Stimulated activated CD4-positive, alpha-beta T cell treated with anti-CD3 and anti-CD28 coated beads, Interleukin-12 subunit alpha, Interleukin-12 subunit beta, amount 100 ng/mL, for 48 hours (primary cell): ENCODE measurements at regions not wholly inside any gene's neighbourhood (a gene's known extent, or its start where the extent isn't known, plus 50 kb on each side); places are given as distances from the start of the nearest gene placed in this dataset.
"Not testable (repeated sequence)": the region's sequence is repeated elsewhere in the genome, so short reads cannot be mapped to it uniquely, and the experiment has no call there.

ENCODE experiments used
- DNase-seq, 3 donors: peaks; one replicate each; pipeline ENCODE4 v3.0.0-alpha.2; 2020; ENCODE audit warnings: low read depth in 2 of 3, low spot score in 1 of 3

- DNase-seq, result not testable (repeated sequence)
Measured at GRCh38 chr20:40889266-40889665, 139.4 kb upstream of the TOP1 start.

DNA sequence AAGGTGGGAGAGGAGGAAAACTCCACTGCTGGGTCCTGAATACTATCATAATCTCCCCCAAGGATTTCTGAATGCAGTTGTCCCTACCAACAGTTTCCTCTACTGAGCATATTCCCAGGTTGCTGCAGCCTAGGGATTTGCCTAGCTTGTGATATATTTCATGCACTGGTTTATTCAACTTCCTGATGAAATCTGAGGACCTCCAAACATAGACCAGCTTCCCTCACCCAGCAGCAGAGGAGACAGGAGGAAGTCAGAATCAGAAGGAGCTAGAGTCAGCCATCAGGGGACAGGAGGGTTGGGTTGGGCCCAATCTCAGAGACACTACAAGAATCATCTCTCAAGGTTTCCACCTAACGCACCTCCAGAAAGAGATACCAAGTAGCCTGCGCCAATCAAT is 138.4 kb upstream of the TOP1 start:
- no peak for DNase-seq

DNA sequence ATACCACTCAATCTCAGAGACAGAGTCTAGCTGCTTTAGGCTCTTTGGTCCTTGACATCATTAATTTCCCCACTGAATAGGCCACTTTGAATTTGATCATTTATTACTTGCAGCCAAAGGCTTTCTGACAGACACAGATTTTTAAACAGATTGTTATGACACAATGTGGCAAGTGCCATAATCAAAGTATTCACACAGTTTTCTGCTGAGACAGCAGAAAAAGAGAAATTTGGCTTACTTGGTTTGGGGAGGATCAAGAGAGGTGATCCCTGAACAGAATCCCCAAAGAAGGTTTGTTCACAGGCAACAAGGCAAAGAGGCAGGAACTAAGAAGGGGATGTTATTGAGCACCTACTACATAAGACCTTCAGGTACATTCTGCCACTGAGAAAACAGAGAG is 138.0 kb upstream of the TOP1 start:
- DNase-seq, result no peak

DNA sequence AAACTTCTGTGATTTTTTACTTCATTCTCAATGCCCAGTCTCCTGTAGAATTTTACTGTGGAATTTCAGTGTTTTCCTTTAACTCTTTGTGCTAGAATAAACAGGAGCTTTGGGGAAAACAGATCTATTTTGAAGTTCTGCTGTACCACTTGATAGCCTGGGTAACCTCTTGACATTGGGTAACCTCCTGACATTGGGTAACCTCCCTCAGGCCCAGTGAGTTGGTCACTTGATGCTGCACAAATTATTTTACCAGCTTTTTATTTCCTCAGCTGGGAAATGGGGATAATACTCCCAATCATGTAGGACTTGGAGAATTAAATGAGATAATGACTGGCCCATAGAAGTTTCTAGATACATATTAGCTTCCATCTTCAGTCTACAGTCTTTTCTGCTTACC is 137.3 kb upstream of the TOP1 start:
- DNase-seq, result no peak

DNA sequence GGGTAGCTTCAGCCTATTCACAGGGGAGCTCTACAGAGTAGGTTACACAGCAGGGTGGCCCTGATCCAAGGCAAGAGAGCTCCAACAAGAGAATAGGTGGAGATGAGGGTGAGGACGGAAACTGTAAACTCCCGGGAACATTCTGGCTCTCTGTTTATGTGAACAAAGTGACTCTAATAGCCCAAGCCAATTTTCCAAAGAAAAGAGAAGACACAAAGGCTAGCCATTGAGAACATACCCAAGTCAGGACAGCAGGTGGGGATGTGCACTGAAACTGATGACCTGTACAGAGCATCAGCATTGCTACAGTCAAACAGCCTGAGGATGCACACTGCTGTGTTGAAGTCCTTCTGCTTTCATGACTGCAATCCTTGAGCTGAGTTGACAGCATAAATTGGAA is 136.0 kb upstream of the TOP1 start:
- no peak for DNase-seq

GRCh38 chr20:40893610-40894236 is 134.9 kb upstream of the TOP1 start:
- DNase-seq, result no peak

DNA sequence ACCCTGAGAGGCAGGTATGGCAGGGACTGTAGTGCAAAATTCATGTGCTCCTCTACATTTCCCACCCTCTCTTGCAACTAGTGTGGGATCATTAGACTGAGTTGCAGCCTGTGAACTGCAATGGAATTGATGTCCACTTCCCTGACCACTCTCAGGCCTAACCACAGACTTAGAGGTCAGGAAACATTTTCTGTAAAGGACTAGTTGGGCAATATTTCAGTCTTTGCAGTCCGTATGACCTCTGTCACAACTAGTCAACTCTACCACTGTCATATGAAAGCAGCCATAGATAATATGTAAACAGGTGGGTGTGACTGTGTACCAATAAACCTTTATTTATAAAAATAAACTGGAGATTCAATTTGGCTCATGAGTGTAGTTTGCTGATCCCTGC is 134.4 kb upstream of the TOP1 start:
- DNase-seq, result no peak

GRCh38 chr20:40895182-40895581 is 133.4 kb upstream of the TOP1 start:
- no peak for DNase-seq

DNA sequence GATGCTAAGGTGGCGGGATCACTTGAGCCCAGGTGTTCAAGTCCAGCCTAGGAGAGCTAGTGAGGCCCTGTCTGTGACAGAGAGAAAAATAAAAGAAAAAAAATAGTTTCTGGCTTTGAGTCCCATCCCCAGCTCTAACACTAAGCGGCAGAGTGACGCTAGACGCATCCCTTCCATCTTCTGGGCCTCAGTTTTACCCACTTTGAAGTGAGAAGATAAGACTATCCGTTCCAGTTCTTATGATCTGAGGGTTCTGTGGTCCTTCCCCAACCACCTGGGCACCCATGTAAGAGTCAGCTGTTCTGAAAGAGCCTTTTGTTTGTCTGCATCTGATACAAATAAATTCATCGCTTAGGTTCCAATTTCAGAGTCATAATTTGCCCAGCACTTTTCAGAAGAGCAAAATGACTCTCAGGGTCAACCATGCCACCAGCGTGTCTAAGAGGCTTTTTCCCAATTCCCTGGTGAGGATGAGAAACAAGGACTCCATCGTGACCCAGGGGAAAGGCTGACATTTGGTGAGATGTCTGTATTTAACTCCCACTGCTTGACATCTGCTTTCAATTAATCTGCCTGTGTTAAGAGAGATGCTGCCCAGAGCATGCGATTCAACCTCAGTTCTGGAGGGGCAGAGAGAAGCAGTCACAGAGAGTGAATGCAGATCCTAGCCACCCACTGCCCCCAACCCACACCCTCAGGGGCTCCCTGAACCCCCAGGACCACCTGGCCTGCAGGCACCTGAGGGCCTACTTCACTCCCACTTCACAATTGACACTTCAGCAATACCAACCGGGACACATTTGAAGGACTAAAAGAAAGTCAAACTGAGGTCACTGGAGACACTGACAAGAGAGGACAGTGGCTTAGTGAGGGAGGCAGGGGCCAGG is 131.6 kb upstream of the TOP1 start:
- DNase-seq, result no peak

GRCh38 chr20:40899344-40899743 is 129.3 kb upstream of the TOP1 start:
- no peak for DNase-seq

GRCh38 chr20:40900666-40901215 is 127.9 kb upstream of the TOP1 start:
- DNase-seq, result no peak

DNA sequence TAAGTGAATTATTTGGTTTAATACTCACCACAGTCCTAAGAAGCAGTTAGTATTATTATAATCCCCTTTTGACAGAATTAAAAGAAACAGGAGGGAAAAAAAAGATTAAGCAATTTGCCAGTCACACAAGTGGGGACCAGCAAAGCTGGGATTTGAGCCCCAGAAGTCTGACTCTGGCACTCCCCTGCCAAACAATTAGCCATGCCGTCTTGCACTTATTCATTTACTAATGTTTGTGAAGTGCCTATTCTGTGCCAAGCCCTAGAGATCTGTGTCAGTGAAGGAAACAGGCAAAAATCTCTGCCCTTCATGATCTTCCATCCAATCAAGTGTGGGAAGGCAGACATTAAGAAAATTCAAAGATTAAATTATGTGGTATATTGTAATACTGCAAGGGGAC is 126.0 kb upstream of the TOP1 start:
- no peak for DNase-seq

DNA sequence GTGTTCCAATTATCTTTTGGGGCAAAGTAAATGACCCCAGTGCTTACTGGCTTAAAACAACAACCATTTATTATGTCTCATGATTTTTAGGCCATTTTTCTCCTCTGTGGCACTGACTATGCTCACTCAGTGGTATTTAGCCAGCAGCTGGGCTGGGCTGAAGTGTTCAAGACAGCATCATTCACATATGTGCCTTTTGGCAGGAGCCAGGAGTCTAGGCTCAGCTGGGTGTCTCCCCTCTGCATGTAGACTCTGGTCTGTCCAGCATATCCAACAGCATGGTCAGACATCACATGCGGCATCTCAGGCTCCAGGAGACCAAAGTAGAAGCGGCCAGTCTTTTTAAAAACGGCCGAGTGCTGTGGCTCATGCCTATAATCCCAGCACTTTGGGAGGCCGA is 120.3 kb upstream of the TOP1 start:
- DNase-seq, result no peak

GRCh38 chr20:40909489-40909888 is 119.1 kb upstream of the TOP1 start:
- not testable (repeated sequence) for DNase-seq

GRCh38 chr20:40910436-40910835 is 118.2 kb upstream of the TOP1 start:
- DNase-seq, result not testable (repeated sequence)

- not testable (repeated sequence) for DNase-seq
Measured at GRCh38 chr20:40911152-40911551, 117.5 kb upstream of the TOP1 start.

- DNase-seq, result no peak
Measured at GRCh38 chr20:40913224-40914185, 115.1 kb upstream of the TOP1 start.

- DNase-seq, result no peak
Measured at GRCh38 chr20:40915756-40916155, 112.9 kb upstream of the TOP1 start.

DNA sequence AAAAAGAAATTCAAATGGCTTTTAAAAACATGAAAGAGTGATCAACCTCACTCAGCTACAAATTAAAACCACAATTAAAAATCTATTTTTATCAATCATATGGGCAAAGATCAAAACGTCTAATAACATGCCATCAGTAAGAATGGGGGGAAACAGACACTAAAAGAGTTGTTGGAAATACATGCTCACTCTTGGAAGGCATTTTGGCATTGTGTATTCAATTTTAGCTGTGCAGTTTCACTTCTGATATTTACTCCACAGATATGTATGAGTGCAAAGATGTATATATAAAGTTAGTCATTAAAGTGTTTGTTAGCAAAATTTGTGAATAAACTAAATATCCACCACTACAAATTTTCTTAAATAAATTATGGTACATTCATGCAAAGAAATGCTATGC is 112.3 kb upstream of the TOP1 start:
- no peak for DNase-seq

DNA sequence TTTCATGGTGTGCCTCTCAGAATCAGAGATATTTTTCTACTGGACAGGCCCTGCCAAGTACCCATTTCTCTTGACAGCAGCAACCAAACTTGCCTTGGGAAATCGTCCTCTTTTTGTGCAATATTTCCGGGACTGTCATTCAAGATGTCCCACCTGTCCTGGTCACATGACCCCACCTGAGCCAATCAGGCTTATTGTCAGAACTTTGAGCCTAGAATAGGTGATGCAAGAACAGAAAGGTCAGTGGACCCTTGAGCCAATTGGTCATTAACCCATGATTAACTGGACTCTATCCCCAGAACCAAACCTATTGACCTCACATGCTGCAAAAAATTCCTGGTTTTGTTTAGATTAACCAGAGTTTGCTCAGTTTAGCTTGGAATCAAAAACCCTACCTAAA is 108.3 kb upstream of the TOP1 start:
- DNase-seq, result no peak

DNA sequence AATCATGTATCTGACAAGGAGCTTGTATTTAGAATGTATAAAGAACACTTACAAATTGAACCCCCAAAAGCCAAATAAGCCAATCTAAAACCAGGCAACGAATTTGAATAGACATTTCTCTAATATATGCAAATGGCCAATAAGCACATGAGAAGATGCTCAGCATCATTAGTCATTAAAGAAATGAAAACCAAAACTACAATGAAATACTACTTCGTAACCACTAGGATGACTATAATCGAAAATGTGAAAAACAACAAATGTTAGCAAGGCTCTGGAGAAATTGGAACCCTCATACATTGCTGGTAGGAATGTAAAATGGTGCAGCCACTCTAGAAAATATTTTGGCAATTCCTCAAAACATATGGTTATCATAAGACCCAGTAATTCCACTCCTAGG is 105.8 kb upstream of the TOP1 start:
- DNase-seq, result no peak
